ENCODE measurements at regions not wholly inside any gene's neighbourhood (a gene's known extent, or its start where the extent isn't known, plus 50 kb on each side); places are given as distances from the start of the nearest gene placed in this dataset.

DNA sequence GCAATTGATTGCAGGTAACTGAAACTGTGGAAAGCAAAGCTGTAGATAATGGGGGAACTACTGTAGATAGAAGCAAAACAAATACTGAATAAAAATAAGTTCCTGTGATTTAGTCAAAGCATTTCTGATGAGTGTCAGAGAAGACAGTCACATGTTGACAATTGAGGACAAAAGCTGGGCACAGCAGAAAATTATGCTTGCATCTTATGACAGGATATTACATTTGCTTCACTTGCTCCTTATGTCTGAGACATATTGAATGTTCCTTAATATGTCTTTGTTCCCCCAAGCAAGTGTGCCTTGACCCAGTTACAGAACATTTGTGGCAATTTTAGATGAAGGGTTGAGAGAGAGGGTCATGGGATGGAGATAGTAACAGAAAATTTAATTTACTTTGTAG lies 526.0 kb upstream of the B3GALT2 start:
- Histone ChIP-seq H3K27ac (ENCODE audit: low read length) (no peak overlapping the region), H3K4me1 (ENCODE audit: low read length) (no peaks in the 10 kb centered on the region; the same call in 1 of the 2 replicates), H3K4me2 (ENCODE audit: low read depth, low read length, poor library complexity, severe bottlenecking) (no peak overlapping the region), H3K9me2 (replicated peaks; ENCODE audit: insufficient read depth, low read length) (no peaks in the 10 kb centered on the region), H3K9me3 (ENCODE audit: low read length) (no peaks in the 10 kb centered on the region), H3K9ac (ENCODE audit: low read length) (no peak overlapping the region), H3K79me2 (ENCODE audit: low read length) (no peaks in the 10 kb centered on the region), H4K20me1 (ENCODE audit: insufficient read depth, low read depth, low read length) (no peaks in the 10 kb centered on the region), H3K36me3 (ENCODE audit: insufficient read depth, low read length) (no peaks in the 10 kb centered on the region), H3K4me3 (ENCODE audit: low read length) (no peak overlapping the region), H3K27me3 (ENCODE audit: low read length) (no peaks in the 10 kb centered on the region), H2AFZ (ENCODE audit: low read length) (no peak overlapping the region)
- DNase-seq = no peak

GRCh38 chr1:193709607-193710006 lies 523.2 kb upstream of the B3GALT2 start:
- DNase-seq = no peak
- H3K27ac ChIP-seq (ENCODE audit: low read length) = no peak overlapping the region
- no peak overlapping the region for H3K4me3 ChIP-seq (ENCODE audit: low read length)
- H3K27me3 ChIP-seq (ENCODE audit: low read length) = no peaks in the 10 kb centered on the region
- H3K9me3 ChIP-seq (ENCODE audit: low read length) = no peaks in the 10 kb centered on the region
- H3K9me2 ChIP-seq (replicated peaks; ENCODE audit: insufficient read depth, low read length) = no peaks in the 10 kb centered on the region
- no peaks in the 10 kb centered on the region for H3K79me2 ChIP-seq (ENCODE audit: low read length)
- H3K9ac ChIP-seq (ENCODE audit: low read length) = no peak overlapping the region
- no peaks in the 10 kb centered on the region for H3K36me3 ChIP-seq (ENCODE audit: insufficient read depth, low read length)
- H3K4me2 ChIP-seq (ENCODE audit: low read depth, low read length, poor library complexity, severe bottlenecking) = no peak overlapping the region
- no peak overlapping the region for H2AFZ ChIP-seq (ENCODE audit: low read length)
- no peaks in the 10 kb centered on the region for H4K20me1 ChIP-seq (ENCODE audit: insufficient read depth, low read depth, low read length)
- H3K4me1 ChIP-seq (ENCODE audit: low read length) = no peaks in the 10 kb centered on the region; the same call in 1 of the 2 replicates

DNA sequence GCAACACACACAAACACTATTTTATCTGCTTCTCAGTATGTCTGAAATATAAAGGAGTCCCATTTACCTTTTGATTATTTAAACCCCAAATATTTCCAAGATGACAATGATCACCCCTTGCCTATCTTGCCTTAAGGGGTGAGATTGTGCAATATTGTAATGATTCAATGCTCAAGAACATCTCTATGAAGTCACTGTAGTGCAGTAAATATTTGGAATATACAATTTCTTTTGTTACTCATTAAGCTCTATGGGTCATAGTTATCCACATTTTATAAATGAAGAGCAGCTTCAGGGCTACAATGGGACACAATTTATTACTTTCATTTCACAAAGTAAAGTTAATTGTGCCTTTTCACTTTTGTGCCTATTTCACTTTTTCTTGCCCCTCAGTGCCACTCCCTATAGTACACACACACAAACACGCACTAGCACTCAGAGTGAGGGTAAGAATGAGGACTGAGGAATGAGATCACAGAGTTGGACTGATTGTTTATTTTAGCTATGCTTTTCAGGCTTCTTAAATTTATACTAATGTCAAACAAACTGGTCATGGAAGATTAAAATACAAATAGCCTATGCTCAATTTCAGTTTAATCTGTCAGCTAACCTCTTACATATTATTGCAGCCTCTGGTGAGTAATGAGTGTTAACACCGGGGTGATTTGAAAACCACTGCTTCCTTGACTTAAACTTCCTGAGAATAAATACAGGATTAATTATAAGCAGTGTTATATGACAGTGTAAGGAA lies 521.0 kb upstream of the B3GALT2 start:
- Histone ChIP-seq H3K27ac (ENCODE audit: low read length) (no peak overlapping the region), H3K27me3 (ENCODE audit: low read length) (no peaks in the 10 kb centered on the region), H3K36me3 (ENCODE audit: insufficient read depth, low read length) (no peaks in the 10 kb centered on the region), H3K79me2 (ENCODE audit: low read length) (no peaks in the 10 kb centered on the region), H3K4me2 (ENCODE audit: low read depth, low read length, poor library complexity, severe bottlenecking) (no peak overlapping the region), H3K4me1 (ENCODE audit: low read length) (no peaks in the 10 kb centered on the region; the same call in 1 of the 2 replicates), H4K20me1 (ENCODE audit: insufficient read depth, low read depth, low read length) (no peaks in the 10 kb centered on the region), H3K9me2 (replicated peaks; ENCODE audit: insufficient read depth, low read length) (no peaks in the 10 kb centered on the region), H2AFZ (ENCODE audit: low read length) (no peak overlapping the region), H3K9me3 (ENCODE audit: low read length) (no peaks in the 10 kb centered on the region), H3K9ac (ENCODE audit: low read length) (no peak overlapping the region), H3K4me3 (ENCODE audit: low read length) (no peak overlapping the region)
- no peak for DNase-seq

DNA sequence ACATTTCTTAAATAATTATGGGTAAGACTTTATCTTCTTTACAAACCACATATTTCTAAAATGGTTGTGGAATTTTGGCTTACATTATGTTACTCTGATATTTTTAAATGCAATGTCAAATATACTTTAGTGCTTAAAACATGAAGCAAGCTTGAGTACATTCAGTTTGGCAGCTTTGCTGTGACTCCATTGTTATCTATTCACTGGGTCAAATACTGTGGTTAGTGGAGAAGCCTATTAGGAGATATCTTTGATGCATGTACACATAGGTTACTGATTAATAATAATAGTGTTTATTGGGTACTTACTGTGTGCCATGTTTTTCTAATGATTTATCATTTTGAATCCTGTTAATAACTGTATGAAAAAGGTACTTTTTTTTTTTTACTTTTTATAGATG lies 520.4 kb upstream of the B3GALT2 start:
- H3K79me2 ChIP-seq (ENCODE audit: low read length) = no peaks in the 10 kb centered on the region
- no peak overlapping the region for H3K9ac ChIP-seq (ENCODE audit: low read length)
- H4K20me1 ChIP-seq (ENCODE audit: insufficient read depth, low read depth, low read length) = no peaks in the 10 kb centered on the region
- no peaks in the 10 kb centered on the region for H3K27me3 ChIP-seq (ENCODE audit: low read length)
- H3K4me1 ChIP-seq (ENCODE audit: low read length) = no peaks in the 10 kb centered on the region; the same call in 1 of the 2 replicates
- no peaks in the 10 kb centered on the region for H3K9me2 ChIP-seq (replicated peaks; ENCODE audit: insufficient read depth, low read length)
- H3K9me3 ChIP-seq (ENCODE audit: low read length) = no peaks in the 10 kb centered on the region
- H3K4me3 ChIP-seq (ENCODE audit: low read length) = no peak overlapping the region
- DNase-seq = no peak
- H3K4me2 ChIP-seq (ENCODE audit: low read depth, low read length, poor library complexity, severe bottlenecking) = no peak overlapping the region
- no peak overlapping the region for H3K27ac ChIP-seq (ENCODE audit: low read length)
- H2AFZ ChIP-seq (ENCODE audit: low read length) = no peak overlapping the region
- H3K36me3 ChIP-seq (ENCODE audit: insufficient read depth, low read length) = no peaks in the 10 kb centered on the region

GRCh38 chr1:193705554-193705981 lies 519.2 kb upstream of the B3GALT2 start:
- Histone ChIP-seq H2AFZ (ENCODE audit: low read length) (no peak overlapping the region), H3K9me2 (replicated peaks; ENCODE audit: insufficient read depth, low read length) (no peaks in the 10 kb centered on the region), H3K4me2 (ENCODE audit: low read depth, low read length, poor library complexity, severe bottlenecking) (no peak overlapping the region), H3K4me1 (ENCODE audit: low read length) (no peaks in the 10 kb centered on the region; the same call in 1 of the 2 replicates), H3K79me2 (ENCODE audit: low read length) (no peaks in the 10 kb centered on the region), H3K9ac (ENCODE audit: low read length) (no peak overlapping the region), H3K4me3 (ENCODE audit: low read length) (no peak overlapping the region), H3K27me3 (ENCODE audit: low read length) (no peaks in the 10 kb centered on the region), H3K36me3 (ENCODE audit: insufficient read depth, low read length) (no peaks in the 10 kb centered on the region), H3K9me3 (ENCODE audit: low read length) (no peaks in the 10 kb centered on the region), H3K27ac (ENCODE audit: low read length) (no peak overlapping the region), H4K20me1 (ENCODE audit: insufficient read depth, low read depth, low read length) (no peaks in the 10 kb centered on the region)
- DNase-seq = no peak

GRCh38 chr1:193703655-193704054 lies 517.2 kb upstream of the B3GALT2 start:
- no peak overlapping the region for H2AFZ ChIP-seq (ENCODE audit: low read length)
- H3K9ac ChIP-seq (ENCODE audit: low read length) = no peak overlapping the region
- H3K27me3 ChIP-seq (ENCODE audit: low read length) = no peaks in the 10 kb centered on the region
- no peak for DNase-seq
- no peaks in the 10 kb centered on the region for H3K9me2 ChIP-seq (replicated peaks; ENCODE audit: insufficient read depth, low read length)
- H3K27ac ChIP-seq (ENCODE audit: low read length) = no peak overlapping the region
- no peaks in the 10 kb centered on the region for H3K36me3 ChIP-seq (ENCODE audit: insufficient read depth, low read length)
- H3K4me2 ChIP-seq (ENCODE audit: low read depth, low read length, poor library complexity, severe bottlenecking) = no peak overlapping the region
- H4K20me1 ChIP-seq (ENCODE audit: insufficient read depth, low read depth, low read length) = no peaks in the 10 kb centered on the region
- H3K4me1 ChIP-seq (ENCODE audit: low read length) = no peaks in the 10 kb centered on the region
- H3K9me3 ChIP-seq (ENCODE audit: low read length) = no peaks in the 10 kb centered on the region
- H3K4me3 ChIP-seq (ENCODE audit: low read length) = no peak overlapping the region
- no peaks in the 10 kb centered on the region for H3K79me2 ChIP-seq (ENCODE audit: low read length)

GRCh38 chr1:193703121-193703520 lies 516.7 kb upstream of the B3GALT2 start:
- H3K36me3 ChIP-seq (ENCODE audit: insufficient read depth, low read length) = no peaks in the 10 kb centered on the region
- no peak overlapping the region for H3K27ac ChIP-seq (ENCODE audit: low read length)
- no peak overlapping the region for H3K4me3 ChIP-seq (ENCODE audit: low read length)

GRCh38 chr1:193701759-193702158 lies 515.3 kb upstream of the B3GALT2 start:
- DNase-seq = no peak
- H3K9me2 ChIP-seq (replicated peaks; ENCODE audit: insufficient read depth, low read length) = no peaks in the 10 kb centered on the region
- no peak overlapping the region for H3K9ac ChIP-seq (ENCODE audit: low read length)
- no peaks in the 10 kb centered on the region for H3K9me3 ChIP-seq (ENCODE audit: low read length)
- H3K4me3 ChIP-seq (ENCODE audit: low read length) = no peak overlapping the region
- no peaks in the 10 kb centered on the region for H3K36me3 ChIP-seq (ENCODE audit: insufficient read depth, low read length)
- no peaks in the 10 kb centered on the region for H4K20me1 ChIP-seq (ENCODE audit: insufficient read depth, low read depth, low read length)
- no peaks in the 10 kb centered on the region for H3K4me1 ChIP-seq (ENCODE audit: low read length)
- H2AFZ ChIP-seq (ENCODE audit: low read length) = no peak overlapping the region
- H3K4me2 ChIP-seq (ENCODE audit: low read depth, low read length, poor library complexity, severe bottlenecking) = no peak overlapping the region
- H3K79me2 ChIP-seq (ENCODE audit: low read length) = no peaks in the 10 kb centered on the region
- no peaks in the 10 kb centered on the region for H3K27me3 ChIP-seq (ENCODE audit: low read length)
- H3K27ac ChIP-seq (ENCODE audit: low read length) = no peak overlapping the region

More at GRCh38 chr1:193703121-193703520, 516.7 kb upstream of the B3GALT2 start:
- no peaks in the 10 kb centered on the region for H3K27me3 ChIP-seq (ENCODE audit: low read length)
- DNase-seq = no peak
- H3K9ac ChIP-seq (ENCODE audit: low read length) = no peak overlapping the region
- no peaks in the 10 kb centered on the region for H3K9me2 ChIP-seq (replicated peaks; ENCODE audit: insufficient read depth, low read length)
- no peaks in the 10 kb centered on the region for H3K9me3 ChIP-seq (ENCODE audit: low read length)
- no peaks in the 10 kb centered on the region for H3K79me2 ChIP-seq (ENCODE audit: low read length)
- no peaks in the 10 kb centered on the region for H4K20me1 ChIP-seq (ENCODE audit: insufficient read depth, low read depth, low read length)
- H2AFZ ChIP-seq (ENCODE audit: low read length) = no peak overlapping the region
- H3K4me1 ChIP-seq (ENCODE audit: low read length) = no peaks in the 10 kb centered on the region
- no peak overlapping the region for H3K4me2 ChIP-seq (ENCODE audit: low read depth, low read length, poor library complexity, severe bottlenecking)

Data from Karpas-422 (cell line).